Femur (tissue), 1 donor: ENCODE measurements at regions not wholly inside any gene's neighbourhood (a gene's known extent, or its start where the extent isn't known, plus 50 kb on each side); places are given as distances from the start of the nearest gene placed in this dataset.
"Not testable (repeated sequence)": the region's sequence is repeated elsewhere in the genome, so short reads cannot be mapped to it uniquely, and the experiment has no call there.

ENCODE experiments used
- DNase-seq: peaks from one replicate; pipeline ENCODE4 v3.0.0-alpha.2; 2017

GRCh38 chr2:39870871-39871270, 91.8 kb upstream of the THUMPD2 start:
- no peak for DNase-seq

- DNase-seq, result no peak
Observed at GRCh38 chr2:39867268-39867667, 88.2 kb upstream of the THUMPD2 start.

- DNase-seq, result no peak
Observed at GRCh38 chr2:39865751-39866150, 86.7 kb upstream of the THUMPD2 start.

- not testable (repeated sequence) for DNase-seq
Observed at GRCh38 chr2:39863672-39864071, 84.6 kb upstream of the THUMPD2 start.

GRCh38 chr2:39860538-39860937, 81.5 kb upstream of the THUMPD2 start:
- no peak for DNase-seq

GRCh38 chr2:39858677-39859076, 79.6 kb upstream of the THUMPD2 start:
- no peak for DNase-seq

GRCh38 chr2:39855856-39856255, 76.8 kb upstream of the THUMPD2 start:
- DNase-seq, result no peak

GRCh38 chr2:39854771-39855170, 75.7 kb upstream of the THUMPD2 start:
- DNase-seq, result no peak

- DNase-seq, result no peak
Observed at GRCh38 chr2:39852831-39853230, 73.8 kb upstream of the THUMPD2 start.

GRCh38 chr2:39851651-39852110, 72.6 kb upstream of the THUMPD2 start:
- peak; percentile 77 for DNase-seq

GRCh38 chr2:39851251-39851650, 72.2 kb upstream of the THUMPD2 start:
- DNase-seq, result no peak

GRCh38 chr2:39849982-39850526, 71.0 kb upstream of the THUMPD2 start:
- no peak for DNase-seq

GRCh38 chr2:39849064-39849463, 70.0 kb upstream of the THUMPD2 start:
- DNase-seq, result no peak

- no peak for DNase-seq
Observed at GRCh38 chr2:39845460-39846146, 66.5 kb upstream of the THUMPD2 start.

GRCh38 chr2:39839261-39839848, 60.3 kb upstream of the THUMPD2 start:
- no peak for DNase-seq

- no peak for DNase-seq
Observed at GRCh38 chr2:39838589-39838988, 59.5 kb upstream of the THUMPD2 start.

- no peak for DNase-seq
Observed at GRCh38 chr2:39837856-39838453, 58.9 kb upstream of the THUMPD2 start.

GRCh38 chr2:39836638-39837037, 57.6 kb upstream of the THUMPD2 start:
- no peak for DNase-seq

- no peak for DNase-seq
Observed at GRCh38 chr2:39834426-39834825, 55.4 kb upstream of the THUMPD2 start.

GRCh38 chr2:39830610-39831009, 51.6 kb upstream of the THUMPD2 start:
- not testable (repeated sequence) for DNase-seq
